Stomach (tissue), 4 donors: ENCODE measurements at regions not wholly inside any gene's neighbourhood (a gene's known extent, or its start where the extent isn't known, plus 50 kb on each side); places are given as distances from the start of the nearest gene placed in this dataset.

Source experiments
- POLR2A ChIP-seq, 4 donors: fragments of 450-650 bp; IDR thresholded peaks; one replicate each; pipeline ENCODE4 v1.6.1; 2016; ENCODE audit warnings: antibody characterized with exemption in 4 of 4, control low read depth in 2 of 4, mild to moderate bottlenecking in 1 of 4, moderate library complexity in 1 of 4
- POLR2AphosphoS5 ChIP-seq, 3 donors: sonication (generic); formaldehyde crosslinking; IDR thresholded peaks; one replicate each; pipeline ENCODE4 v1.6.1; 2016; ENCODE audit warnings: antibody characterized with exemption in 3 of 3
- TF ChIP-seq, protein P1 (sequence below), 7 experiments: fragments of 450-650 bp in 4 of 7; fragments of 200-600 bp in 3 of 7; sonication (generic) in 3 of 7; IDR thresholded peaks; one replicate each; pipeline ENCODE4 v1.5.1; 2016 to 2019; ENCODE audit warnings: antibody characterized with exemption in 7 of 7, control low read depth in 2 of 7, mild to moderate bottlenecking in 1 of 7

DNA sequence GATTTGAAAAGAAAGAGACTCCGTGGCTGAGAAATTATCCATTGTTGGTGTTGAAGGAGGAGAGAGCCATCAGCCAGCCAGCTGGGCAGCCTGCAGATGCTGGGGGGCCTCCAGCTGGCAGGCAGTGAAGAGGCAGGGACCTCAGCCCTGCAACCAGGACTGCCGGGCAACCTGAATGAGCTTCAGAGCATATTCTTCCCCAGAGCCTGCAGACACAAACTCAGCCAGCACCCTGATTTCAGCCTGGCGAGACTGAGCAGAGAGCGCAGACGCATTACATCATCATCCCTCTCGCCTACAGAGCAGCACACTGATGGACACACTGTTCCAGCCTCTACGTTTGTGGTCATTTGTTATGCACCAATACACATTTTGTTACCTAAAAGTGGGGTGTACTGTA is 150.7 kb upstream of the RAB6C start:
- TF ChIP-seq, protein P1, sequence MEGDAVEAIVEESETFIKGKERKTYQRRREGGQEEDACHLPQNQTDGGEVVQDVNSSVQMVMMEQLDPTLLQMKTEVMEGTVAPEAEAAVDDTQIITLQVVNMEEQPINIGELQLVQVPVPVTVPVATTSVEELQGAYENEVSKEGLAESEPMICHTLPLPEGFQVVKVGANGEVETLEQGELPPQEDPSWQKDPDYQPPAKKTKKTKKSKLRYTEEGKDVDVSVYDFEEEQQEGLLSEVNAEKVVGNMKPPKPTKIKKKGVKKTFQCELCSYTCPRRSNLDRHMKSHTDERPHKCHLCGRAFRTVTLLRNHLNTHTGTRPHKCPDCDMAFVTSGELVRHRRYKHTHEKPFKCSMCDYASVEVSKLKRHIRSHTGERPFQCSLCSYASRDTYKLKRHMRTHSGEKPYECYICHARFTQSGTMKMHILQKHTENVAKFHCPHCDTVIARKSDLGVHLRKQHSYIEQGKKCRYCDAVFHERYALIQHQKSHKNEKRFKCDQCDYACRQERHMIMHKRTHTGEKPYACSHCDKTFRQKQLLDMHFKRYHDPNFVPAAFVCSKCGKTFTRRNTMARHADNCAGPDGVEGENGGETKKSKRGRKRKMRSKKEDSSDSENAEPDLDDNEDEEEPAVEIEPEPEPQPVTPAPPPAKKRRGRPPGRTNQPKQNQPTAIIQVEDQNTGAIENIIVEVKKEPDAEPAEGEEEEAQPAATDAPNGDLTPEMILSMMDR (IDR thresholded peaks at IDR 0.05): no peak
- TF ChIP-seq POLR2A (IDR thresholded peaks at IDR 0.05): no peak
- TF ChIP-seq POLR2AphosphoS5 (IDR thresholded peaks at IDR 0.05): no peak
